GM20000 (cell line): ENCODE measurements at regions not wholly inside any gene's neighbourhood (a gene's known extent, or its start where the extent isn't known, plus 50 kb on each side); places are given as distances from the start of the nearest gene placed in this dataset.

Source experiments
- DNase-seq: peaks from one replicate; pipeline ENCODE4 v3.0.0; 2012; ENCODE audit warnings: low spot score
- CTCF ChIP-seq: IDR thresholded peaks from 2 replicates; pipeline ENCODE4 v1.5.1; 2012; ENCODE audit warnings: mild to moderate bottlenecking, control low read depth; ENCODE audit errors: extremely low read depth, missing control alignments

GRCh38 chr7:110139056-110139455, 951.9 kb upstream of the LRRN3 start:
- no peak for DNase-seq
- TF ChIP-seq CTCF = no peak

- DNase-seq = no peak
- TF ChIP-seq CTCF = no peak
Measured at GRCh38 chr7:110142939-110143526, 947.9 kb upstream of the LRRN3 start.

- TF ChIP-seq CTCF = no peak
- no peak for DNase-seq
Measured at GRCh38 chr7:110144599-110144998, 946.3 kb upstream of the LRRN3 start.

GRCh38 chr7:110148054-110148453, 942.9 kb upstream of the LRRN3 start:
- no peak for DNase-seq
- TF ChIP-seq CTCF = no peak

GRCh38 chr7:110153222-110153621, 937.7 kb upstream of the LRRN3 start:
- DNase-seq = no peak
- TF ChIP-seq CTCF = no peak

GRCh38 chr7:110156511-110156910, 934.4 kb upstream of the LRRN3 start:
- DNase-seq = no peak
- no peak for TF ChIP-seq CTCF

- no peak for TF ChIP-seq CTCF
- DNase-seq = no peak
Measured at GRCh38 chr7:110157631-110158362, 933.1 kb upstream of the LRRN3 start.
